22Rv1 (cell line): ENCODE measurements at regions not wholly inside any gene's neighbourhood (a gene's known extent, or its start where the extent isn't known, plus 50 kb on each side); places are given as distances from the start of the nearest gene placed in this dataset.

ENCODE experiments used
- H3K27ac ChIP-seq: fragments of 450-650 bp; 2 replicates; pipeline ENCODE4 v1.5.1; 2017
- CTCF ChIP-seq: fragments of 450-650 bp; IDR thresholded peaks from 2 replicates; pipeline ENCODE4 v1.5.1; 2017; ENCODE audit warnings: mild to moderate bottlenecking
- ZFX ChIP-seq: fragments of 450-650 bp; IDR thresholded peaks from 2 replicates; pipeline ENCODE4 v1.6.1; 2017; ENCODE audit warnings: antibody characterized with exemption, borderline replicate concordance

GRCh38 chr10:130725474-130725970 is 586.0 kb downstream of the TCERG1L start:
- TF ChIP-seq ZFX (no peak), CTCF (no peak)
- H3K27ac ChIP-seq = no peak overlapping the region

- TF ChIP-seq CTCF (no peak), ZFX (no peak)
- no peak overlapping the region for H3K27ac ChIP-seq
Measured at GRCh38 chr10:130726996-130727725, 584.4 kb downstream of the TCERG1L start.

GRCh38 chr10:130727766-130728490 is 583.6 kb downstream of the TCERG1L start:
- no peak for TF ChIP-seq ZFX
- no peak for TF ChIP-seq CTCF
- H3K27ac ChIP-seq = no peak overlapping the region

GRCh38 chr10:130728531-130729215 is 582.8 kb downstream of the TCERG1L start:
- TF ChIP-seq ZFX (no peak), CTCF (no peak)
- no peak overlapping the region for H3K27ac ChIP-seq

- TF ChIP-seq CTCF (no peak), ZFX (no peak)
Measured at GRCh38 chr10:130729876-130730275, 581.6 kb downstream of the TCERG1L start.

GRCh38 chr10:130737186-130737585 is 574.3 kb downstream of the TCERG1L start:
- TF ChIP-seq ZFX (no peak), CTCF (no peak)
- H3K27ac ChIP-seq = no peak overlapping the region

More at GRCh38 chr10:130729876-130730275, 581.6 kb downstream of the TCERG1L start:
- H3K27ac ChIP-seq = no peak overlapping the region

GRCh38 chr10:130737621-130738020 is 573.9 kb downstream of the TCERG1L start:
- TF ChIP-seq CTCF (no peak), ZFX (no peak)
- no peak overlapping the region for H3K27ac ChIP-seq
